NCI-H2227 treated with DMSO at 0.1 percent for 48 hours (cell line): ENCODE measurements at regions not wholly inside any gene's neighbourhood (a gene's known extent, or its start where the extent isn't known, plus 50 kb on each side); places are given as distances from the start of the nearest gene placed in this dataset.
A peak's percentile ranks its signal among the peaks of the same experiment; 100 is the strongest.

ENCODE experiments used
- DNase-seq: peaks from one replicate; lab custom pipeline; 2025; lab: John Stamatoyannopoulos, UW

- DNase-seq, result no peak
Measured at GRCh38 chr5:135120951-135121350, 86.9 kb upstream of the PITX1 start.

GRCh38 chr5:135119481-135119880 is 85.5 kb upstream of the PITX1 start:
- DNase-seq, result peak; percentile 11

GRCh38 chr5:135117590-135117989 is 83.6 kb upstream of the PITX1 start:
- no peak for DNase-seq

GRCh38 chr5:135116160-135116561 is 82.1 kb upstream of the PITX1 start:
- no peak for DNase-seq

- no peak for DNase-seq
Measured at GRCh38 chr5:135115591-135115990, 81.6 kb upstream of the PITX1 start.

- DNase-seq, result no peak
Measured at GRCh38 chr5:135114759-135115158, 80.7 kb upstream of the PITX1 start.

- no peak for DNase-seq
Measured at GRCh38 chr5:135112008-135112725, 78.1 kb upstream of the PITX1 start.

- no peak for DNase-seq
Measured at GRCh38 chr5:135110785-135111596, 77.0 kb upstream of the PITX1 start.

GRCh38 chr5:135108992-135109391 is 75.0 kb upstream of the PITX1 start:
- DNase-seq, result no peak

- DNase-seq, result no peak
Measured at GRCh38 chr5:135108569-135108968, 74.5 kb upstream of the PITX1 start.

- DNase-seq, result no peak
Measured at GRCh38 chr5:135107986-135108385, 74.0 kb upstream of the PITX1 start.

- no peak for DNase-seq
Measured at GRCh38 chr5:135106610-135107471, 72.8 kb upstream of the PITX1 start.

- no peak for DNase-seq
Measured at GRCh38 chr5:135106136-135106535, 72.1 kb upstream of the PITX1 start.

GRCh38 chr5:135105105-135105484 is 71.1 kb upstream of the PITX1 start:
- no peak for DNase-seq

GRCh38 chr5:135103575-135103853 is 69.5 kb upstream of the PITX1 start:
- DNase-seq, result no peak

GRCh38 chr5:135102716-135103574 is 68.9 kb upstream of the PITX1 start:
- DNase-seq, result no peak

- no peak for DNase-seq
Measured at GRCh38 chr5:135100431-135100830, 66.4 kb upstream of the PITX1 start.

GRCh38 chr5:135100011-135100410 is 66.0 kb upstream of the PITX1 start:
- DNase-seq, result no peak

GRCh38 chr5:135097390-135097789 is 63.4 kb upstream of the PITX1 start:
- no peak for DNase-seq

GRCh38 chr5:135095871-135096270 is 61.8 kb upstream of the PITX1 start:
- no peak for DNase-seq

GRCh38 chr5:135095052-135095715 is 61.2 kb upstream of the PITX1 start:
- no peak for DNase-seq
